Uterus (tissue), 3 donors: ENCODE measurements at regions not wholly inside any gene's neighbourhood (a gene's known extent, or its start where the extent isn't known, plus 50 kb on each side); places are given as distances from the start of the nearest gene placed in this dataset.
"Not testable (repeated sequence)": the region's sequence is repeated elsewhere in the genome, so short reads cannot be mapped to it uniquely, and the experiment has no call there.

Experiments
- DNase-seq, 2 donors: peaks; one replicate each; pipeline ENCODE4 v3.0.0-alpha.2; 2019 to 2020
- H3K27ac ChIP-seq, 2 donors: fragments of 200-600 bp; sonication (generic); 1 replicate in 1 of 2; 2 replicates in 1 of 2; pipeline ENCODE4 v1.5.1; 2016 to 2018
- H3K27me3 ChIP-seq, 2 donors: fragments of 200-600 bp; sonication (generic); one replicate each; pipeline ENCODE4 v1.5.1; 2018 to 2019; ENCODE audit warnings: control low read depth in 1 of 2
- H3K36me3 ChIP-seq, 2 donors: fragments of 200-600 bp; sonication (generic); one replicate each; pipeline ENCODE4 v1.5.1; 2019; ENCODE audit warnings: control low read depth in 1 of 2
- H3K4me1 ChIP-seq, 2 donors: fragments of 200-600 bp; sonication (generic); one replicate each; pipeline ENCODE4 v1.5.1; 2018 to 2019; ENCODE audit warnings: control low read depth in 1 of 2
- H3K4me3 ChIP-seq, 2 donors: fragments of 200-600 bp; sonication (generic); 1 replicate in 1 of 2; 2 replicates in 1 of 2; pipeline ENCODE4 v1.5.1; 2018 to 2019; ENCODE audit warnings: mild to moderate bottlenecking in 1 of 2
- H3K9me3 ChIP-seq, 2 donors: fragments of 200-600 bp; sonication (generic); one replicate each; pipeline ENCODE4 v1.5.1; 2019; ENCODE audit warnings: control low read depth in 1 of 2
- POLR2A ChIP-seq, 2 donors: fragments of 450-650 bp; IDR thresholded peaks; one replicate each; pipeline ENCODE4 v1.6.1; 2016; ENCODE audit warnings: antibody characterized with exemption in 2 of 2, mild to moderate bottlenecking in 1 of 2, moderate library complexity in 1 of 2
- intact Hi-C: fragments of 100-400 bp; cut with DNase I; formaldehyde crosslinking; loops from one replicate; pipeline ENCODE4 v1.15.1; 2023; ENCODE audit warnings: low total_unique reads
- TF ChIP-seq, protein P1 (sequence below), 4 experiments: fragments of 200-600 bp in 2 of 4; fragments of 450-650 bp in 2 of 4; sonication (generic) in 2 of 4; IDR thresholded peaks; one replicate each; pipeline ENCODE4 v1.5.1; 2016 to 2019; ENCODE audit warnings: antibody characterized with exemption in 4 of 4, mild to moderate bottlenecking in 2 of 4, moderate library complexity in 1 of 4
- donor health status: DM: yes; HTN: yes; CAD: no.

DNA sequence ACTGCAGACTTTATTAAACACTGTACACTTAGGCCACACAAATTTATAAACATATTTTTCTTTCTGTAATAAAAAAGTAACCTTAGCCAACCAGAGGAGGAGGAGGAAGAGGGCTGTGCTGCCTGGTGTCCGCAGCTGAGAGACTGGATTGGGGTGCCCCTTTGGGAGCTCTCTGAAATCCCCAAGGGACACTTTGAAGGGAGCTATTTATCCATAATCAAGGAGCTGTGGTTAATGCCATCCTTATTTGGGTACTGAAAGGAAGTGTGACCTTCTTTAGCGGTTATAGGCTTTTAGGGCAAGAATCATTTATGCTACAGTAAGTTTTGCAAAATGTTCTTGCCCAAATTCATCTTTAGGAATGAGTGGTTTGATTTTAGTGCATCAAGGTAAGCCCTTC is 125.8 kb downstream of the RASSF10 start:
- no peak for DNase-seq
- Histone ChIP-seq H3K9me3 (no peaks in the 10 kb centered on the region), H3K36me3 (no peaks in the 10 kb centered on the region), H3K4me1 (no peaks in the 10 kb centered on the region), H3K27me3 (no peaks in the 10 kb centered on the region), H3K27ac (no peak overlapping the region), H3K4me3 (no peak overlapping the region)
- intact Hi-C loops: no loop called here
- TF ChIP-seq, protein P1, sequence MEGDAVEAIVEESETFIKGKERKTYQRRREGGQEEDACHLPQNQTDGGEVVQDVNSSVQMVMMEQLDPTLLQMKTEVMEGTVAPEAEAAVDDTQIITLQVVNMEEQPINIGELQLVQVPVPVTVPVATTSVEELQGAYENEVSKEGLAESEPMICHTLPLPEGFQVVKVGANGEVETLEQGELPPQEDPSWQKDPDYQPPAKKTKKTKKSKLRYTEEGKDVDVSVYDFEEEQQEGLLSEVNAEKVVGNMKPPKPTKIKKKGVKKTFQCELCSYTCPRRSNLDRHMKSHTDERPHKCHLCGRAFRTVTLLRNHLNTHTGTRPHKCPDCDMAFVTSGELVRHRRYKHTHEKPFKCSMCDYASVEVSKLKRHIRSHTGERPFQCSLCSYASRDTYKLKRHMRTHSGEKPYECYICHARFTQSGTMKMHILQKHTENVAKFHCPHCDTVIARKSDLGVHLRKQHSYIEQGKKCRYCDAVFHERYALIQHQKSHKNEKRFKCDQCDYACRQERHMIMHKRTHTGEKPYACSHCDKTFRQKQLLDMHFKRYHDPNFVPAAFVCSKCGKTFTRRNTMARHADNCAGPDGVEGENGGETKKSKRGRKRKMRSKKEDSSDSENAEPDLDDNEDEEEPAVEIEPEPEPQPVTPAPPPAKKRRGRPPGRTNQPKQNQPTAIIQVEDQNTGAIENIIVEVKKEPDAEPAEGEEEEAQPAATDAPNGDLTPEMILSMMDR (IDR thresholded peaks at IDR 0.05): no peak
- no peak for TF ChIP-seq POLR2A (IDR thresholded peaks at IDR 0.05)

DNA sequence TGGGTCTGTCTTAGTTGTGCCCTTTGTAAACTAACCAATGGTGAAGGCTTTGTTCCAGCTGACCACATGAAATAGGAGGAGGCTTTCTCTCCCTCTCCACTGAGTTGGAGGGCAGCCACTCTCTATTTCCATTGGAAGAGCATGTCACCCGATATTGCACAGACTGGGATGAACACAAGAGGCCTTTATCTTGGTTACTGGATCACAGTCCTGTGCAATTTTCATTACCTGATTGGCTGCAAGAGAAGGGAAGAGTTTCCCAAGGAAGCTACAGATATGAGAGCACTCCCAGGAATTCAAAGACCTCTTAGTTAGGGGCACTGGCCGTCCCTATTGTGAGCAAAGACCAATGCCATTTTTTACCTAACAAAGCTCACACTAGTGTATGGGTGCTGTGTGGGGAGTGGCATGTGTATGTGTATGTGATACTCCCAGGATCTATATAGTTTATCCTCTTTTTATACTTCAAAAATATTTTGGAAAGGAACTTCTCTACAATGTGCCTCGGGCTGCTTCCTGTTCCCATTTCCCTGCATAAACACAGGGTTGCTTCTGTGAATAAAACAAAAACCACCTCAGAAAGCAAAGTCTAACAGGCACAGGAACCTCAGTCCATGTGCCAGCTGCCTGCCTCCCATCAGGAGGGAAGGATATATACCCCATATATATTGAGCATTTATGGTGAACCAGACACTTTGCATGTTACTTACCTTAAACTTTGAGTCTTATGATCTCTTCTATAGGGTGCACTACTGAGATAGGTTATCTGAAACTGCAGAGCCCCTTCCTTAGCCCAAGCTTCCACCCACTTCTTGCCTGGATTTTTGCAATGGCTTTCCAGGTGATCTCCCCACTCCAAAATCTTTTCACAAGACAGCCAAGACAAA is 126.5 kb downstream of the RASSF10 start:
- TF ChIP-seq POLR2A (IDR thresholded peaks at IDR 0.05): no peak
- TF ChIP-seq, protein P1 (IDR thresholded peaks at IDR 0.05): no peak
- Histone ChIP-seq H3K27ac (no peak overlapping the region), H3K9me3 (no peaks in the 10 kb centered on the region), H3K36me3 (no peaks in the 10 kb centered on the region), H3K4me3 (no peak overlapping the region), H3K4me1 (no peaks in the 10 kb centered on the region), H3K27me3 (no peaks in the 10 kb centered on the region)
- no peak for DNase-seq
- intact Hi-C loops: no loop called here

DNA sequence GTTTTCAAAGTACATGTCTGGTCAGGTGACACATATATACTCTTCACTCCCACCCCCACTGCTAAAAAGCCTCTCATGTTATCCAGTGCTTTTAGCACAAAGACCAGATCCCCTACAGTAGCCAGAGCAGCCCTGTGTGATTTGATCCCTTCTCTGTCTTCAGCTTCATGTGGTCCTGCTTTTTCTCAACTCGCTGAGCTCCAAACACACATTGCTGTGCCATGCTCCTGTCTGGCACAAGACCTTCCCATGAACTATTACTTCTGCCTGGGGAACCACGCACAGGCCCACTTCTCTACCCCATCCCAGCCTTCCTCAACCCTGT is 127.1 kb downstream of the RASSF10 start:
- Histone ChIP-seq H3K9me3 (no peaks in the 10 kb centered on the region), H3K4me1 (no peaks in the 10 kb centered on the region), H3K27me3 (no peaks in the 10 kb centered on the region), H3K4me3 (no peak overlapping the region), H3K27ac (no peak overlapping the region), H3K36me3 (no peaks in the 10 kb centered on the region)
- TF ChIP-seq POLR2A (IDR thresholded peaks at IDR 0.05): no peak
- TF ChIP-seq, protein P1 (IDR thresholded peaks at IDR 0.05): no peak
- DNase-seq: no peak
- intact Hi-C loops: no loop called here

DNA sequence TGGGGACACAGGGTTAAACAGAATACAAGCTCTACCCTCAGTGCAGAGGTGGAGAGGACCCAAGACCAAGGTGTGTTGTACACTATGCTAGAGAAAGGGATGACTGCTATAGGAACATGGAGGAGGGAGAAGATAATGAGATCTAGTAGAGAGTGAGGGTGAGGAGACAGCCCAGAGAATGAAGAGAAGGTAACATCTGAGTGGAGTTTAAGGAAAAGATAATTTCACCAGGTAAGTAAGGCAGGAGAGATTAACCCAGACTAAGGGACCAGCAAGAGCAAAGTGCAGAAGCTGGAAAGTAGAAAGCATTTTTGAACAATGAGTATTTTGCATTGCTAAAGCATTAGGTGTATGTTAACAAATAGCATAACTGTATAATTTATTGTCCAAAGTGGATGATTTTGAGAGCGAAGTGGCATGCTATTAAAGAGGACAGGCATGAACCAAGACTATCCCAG is 128.8 kb downstream of the RASSF10 start:
- Histone ChIP-seq H3K27ac (no peak overlapping the region), H3K27me3 (no peaks in the 10 kb centered on the region), H3K4me3 (no peak overlapping the region), H3K4me1 (no peaks in the 10 kb centered on the region), H3K9me3 (no peaks in the 10 kb centered on the region), H3K36me3 (no peaks in the 10 kb centered on the region)
- intact Hi-C loops: no loop called here
- TF ChIP-seq, protein P1 (IDR thresholded peaks at IDR 0.05): no peak
- TF ChIP-seq POLR2A (IDR thresholded peaks at IDR 0.05): no peak
- DNase-seq: no peak

DNA sequence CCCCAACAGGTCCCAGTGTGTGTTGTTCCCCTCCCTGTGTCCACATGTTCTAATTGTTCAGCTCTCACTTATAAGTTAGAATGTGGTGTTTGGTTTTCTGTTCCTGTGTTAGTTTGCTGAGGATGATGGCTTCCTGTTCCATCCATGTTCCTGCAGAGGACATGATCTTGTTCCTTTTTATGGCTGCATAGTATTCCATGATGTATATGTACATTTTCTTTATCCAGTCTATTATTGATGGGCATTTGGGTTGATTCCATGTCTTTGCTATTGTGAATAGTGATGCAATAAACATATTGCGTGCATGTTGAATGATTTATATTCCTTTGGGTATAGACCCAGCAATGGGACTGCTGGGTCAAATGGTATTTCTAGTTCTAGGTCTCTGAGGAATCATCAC is 130.0 kb downstream of the RASSF10 start:
- H3K9me3 ChIP-seq, H3K27me3 ChIP-seq, intact Hi-C loops, H3K36me3 ChIP-seq, H3K4me1 ChIP-seq, H3K4me3 ChIP-seq, DNase-seq, H3K27ac ChIP-seq: not testable (repeated sequence)
